Gastroesophageal sphincter (tissue), 4 donors: ENCODE measurements at regions not wholly inside any gene's neighbourhood (a gene's known extent, or its start where the extent isn't known, plus 50 kb on each side); places are given as distances from the start of the nearest gene placed in this dataset.

Experiments
- ATAC-seq: fragments of 150-250 bp; one replicate; pipeline ENCODE4 v1.9.1; 2016; ENCODE audit warnings: mild to moderate bottlenecking, moderate library complexity
- H3K27ac ChIP-seq, 4 donors: fragments of 200-600 bp; sonication (generic) in 3 of 4; 1 replicate in 3 of 4; 2 replicates in 1 of 4; pipeline ENCODE4 v1.5.1; 2016 to 2019
- H3K27me3 ChIP-seq: fragments of 200-600 bp; sonication (generic); one replicate; pipeline ENCODE4 v1.5.1; 2019
- H3K36me3 ChIP-seq, 2 donors: fragments of 200-600 bp; sonication (generic); one replicate each; pipeline ENCODE4 v1.5.1; 2019; ENCODE audit warnings: control low read depth in 1 of 2
- H3K4me1 ChIP-seq, 3 donors: fragments of 200-600 bp; sonication (generic); 1 replicate in 2 of 3; 2 replicates in 1 of 3; pipeline ENCODE4 v1.5.1; 2016 to 2019; ENCODE audit warnings: control low read depth in 2 of 3
- H3K4me3 ChIP-seq, 2 donors: fragments of 200-600 bp; sonication (generic); one replicate each; pipeline ENCODE4 v1.5.1; 2019; ENCODE audit warnings: mild to moderate bottlenecking in 1 of 2, moderate library complexity in 1 of 2
- H3K9me3 ChIP-seq, 3 donors: fragments of 200-600 bp; sonication (generic); one replicate each; pipeline ENCODE4 v1.5.1; 2017 to 2019; ENCODE audit warnings: control low read depth in 2 of 3
- CTCF ChIP-seq, 4 experiments: fragments of 200-600 bp in 2 of 4; fragments of 450-650 bp in 2 of 4; sonication (generic) in 1 of 4; IDR thresholded peaks; one replicate each; pipeline ENCODE4 v1.5.1; 2017 to 2019; ENCODE audit warnings: antibody characterized with exemption in 4 of 4, mild to moderate bottlenecking in 2 of 4, moderate library complexity in 2 of 4
- EP300 ChIP-seq: sonication (generic); formaldehyde crosslinking; IDR thresholded peaks from one replicate; pipeline ENCODE4 v1.6.1; 2017; ENCODE audit warnings: antibody characterized with exemption, mild to moderate bottlenecking
- POLR2A ChIP-seq, 2 donors: fragments of 450-650 bp; IDR thresholded peaks; one replicate each; pipeline ENCODE4 v1.6.1; 2017; ENCODE audit warnings: antibody characterized with exemption in 2 of 2, mild to moderate bottlenecking in 2 of 2, moderate library complexity in 1 of 2
- POLR2AphosphoS5 ChIP-seq: sonication (generic); formaldehyde crosslinking; IDR thresholded peaks from one replicate; pipeline ENCODE4 v1.6.1; 2017; ENCODE audit warnings: antibody characterized with exemption
- WGBS, 2 donors: methylation state at CpG; one replicate each; pipeline ENCODE4 v1.1.5; 2018; ENCODE audit warnings: low coverage in 1 of 2; 5-methylcytosine and 5-hydroxymethylcytosine counted together

DNA sequence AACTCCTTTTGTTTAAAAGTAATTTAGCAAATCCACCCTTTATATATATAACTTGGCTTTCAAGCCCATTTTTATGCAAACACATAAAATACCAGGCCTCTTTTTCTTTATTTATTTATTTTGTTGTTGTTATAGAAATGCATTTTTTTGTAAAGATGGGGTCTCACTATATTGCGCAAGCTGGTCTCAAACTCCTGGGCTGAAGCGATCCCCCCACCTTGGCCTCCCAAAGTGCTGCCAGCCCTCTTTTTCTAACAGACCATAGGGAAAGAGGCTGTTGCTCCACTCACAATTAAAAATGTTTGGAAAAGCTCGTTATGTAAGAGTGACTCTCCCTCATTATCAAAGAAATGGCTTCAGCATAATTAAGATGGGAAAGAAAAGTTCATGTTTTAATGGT is 440.9 kb downstream of the HACE1 start:
- Histone ChIP-seq H3K27me3 (no peaks in the 10 kb centered on the region), H3K4me1 (no peaks in the 10 kb centered on the region), H3K27ac (no peak overlapping the region), H3K9me3 (no peaks in the 10 kb centered on the region), H3K36me3 (no peaks in the 10 kb centered on the region), H3K4me3 (no peak overlapping the region)
- TF ChIP-seq POLR2AphosphoS5 (no peak), POLR2A (IDR thresholded peaks at IDR 0.05) (no peak), EP300 (no peak), CTCF (IDR thresholded peaks at IDR 0.05) (no peak)
- 92 to 100% methylated on average over 3 of the region's 3 CpGs for WGBS, 2 donors
- no peak for ATAC-seq

DNA sequence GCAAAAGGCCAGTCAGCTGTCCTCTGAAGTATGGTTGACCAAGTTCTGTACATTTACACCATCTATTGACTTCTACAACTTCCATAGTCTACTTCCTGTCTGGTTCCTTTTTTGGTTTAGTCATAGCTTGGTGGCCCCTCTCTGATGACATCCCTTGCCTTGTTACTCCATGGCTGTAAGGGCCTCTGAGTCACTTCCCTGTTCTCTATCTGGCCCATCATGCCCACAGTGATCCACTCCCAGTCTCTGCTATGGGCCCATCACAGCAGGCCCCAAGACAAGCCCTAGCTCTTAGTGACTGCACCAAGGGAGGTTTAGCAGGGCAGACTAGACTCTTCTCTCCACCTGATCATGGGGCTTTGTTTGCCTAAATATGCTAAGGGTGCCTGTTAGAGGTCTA is 441.6 kb downstream of the HACE1 start:
- ATAC-seq, result no peak
- H3K36me3 ChIP-seq, result no peaks in the 10 kb centered on the region
- no peaks in the 10 kb centered on the region for H3K9me3 ChIP-seq
- no peaks in the 10 kb centered on the region for H3K4me1 ChIP-seq
- no peak overlapping the region for H3K4me3 ChIP-seq
- no peak for TF ChIP-seq POLR2AphosphoS5
- no peak overlapping the region for H3K27ac ChIP-seq
- no peaks in the 10 kb centered on the region for H3K27me3 ChIP-seq

DNA sequence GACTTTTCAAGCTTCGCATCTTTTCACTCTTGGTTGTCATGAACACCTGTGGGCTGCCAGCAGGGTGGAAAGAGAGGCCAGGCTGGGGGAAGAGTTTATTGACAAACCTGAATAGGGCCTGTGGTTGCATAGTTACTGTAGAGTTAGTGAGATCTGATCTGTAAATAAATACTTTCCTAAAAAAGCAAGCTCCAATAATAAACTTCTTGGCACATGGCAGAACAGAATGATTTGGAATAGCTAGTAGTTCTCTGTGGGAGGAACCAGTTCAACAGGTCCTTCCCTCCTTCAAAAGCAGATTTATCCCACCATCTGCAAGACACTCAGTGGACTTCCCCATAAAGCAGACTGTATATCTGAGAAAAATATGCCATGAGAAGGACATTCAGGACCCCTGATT is 445.0 kb downstream of the HACE1 start:
- Histone ChIP-seq H3K27me3 (no peaks in the 10 kb centered on the region), H3K36me3 (no peaks in the 10 kb centered on the region), H3K27ac (no peak overlapping the region), H3K4me3 (no peak overlapping the region), H3K4me1 (no peaks in the 10 kb centered on the region), H3K9me3 (no peaks in the 10 kb centered on the region)
- ATAC-seq, result no peak
- no peak for TF ChIP-seq POLR2A (IDR thresholded peaks at IDR 0.05)
- TF ChIP-seq POLR2AphosphoS5, result no peak
- TF ChIP-seq CTCF (IDR thresholded peaks at IDR 0.05), result no peak
- no peak for TF ChIP-seq EP300
- 92 to 100% methylated on average over 1 of the region's 1 CpG for WGBS, 2 donors

GRCh38 chr6:104413767-104414166 is 446.0 kb downstream of the HACE1 start:
- Histone ChIP-seq H3K27ac (no peak overlapping the region), H3K36me3 (no peaks in the 10 kb centered on the region), H3K4me3 (no peak overlapping the region), H3K9me3 (no peaks in the 10 kb centered on the region), H3K27me3 (no peaks in the 10 kb centered on the region), H3K4me1 (no peaks in the 10 kb centered on the region)
- TF ChIP-seq POLR2A (IDR thresholded peaks at IDR 0.05) (no peak), POLR2AphosphoS5 (no peak), CTCF (IDR thresholded peaks at IDR 0.05) (no peak), EP300 (no peak)
- whole genome bisulfite sequencing, 2 donors, result 56 to 93% methylated on average over 3 of the region's 3 CpGs
- no peak for ATAC-seq

DNA sequence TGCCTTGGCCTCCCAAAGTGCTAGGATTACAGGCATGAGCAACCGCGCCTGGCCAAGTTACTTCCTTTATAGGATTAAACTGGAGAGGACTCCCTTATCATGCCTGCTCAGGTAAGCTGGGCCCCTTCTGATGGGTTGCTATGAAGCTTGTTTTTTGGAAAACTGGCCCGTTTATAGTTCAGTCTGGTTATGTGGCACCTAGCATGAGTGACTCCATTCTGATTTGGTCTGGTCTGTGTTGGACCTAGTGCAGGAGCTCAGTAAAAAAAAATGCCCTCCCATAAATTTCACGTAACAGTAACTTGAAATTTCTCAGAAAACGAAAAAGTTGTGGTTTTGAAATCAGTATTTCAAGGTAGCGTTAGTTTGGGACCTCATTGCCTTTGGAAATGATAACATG is 448.4 kb downstream of the HACE1 start:
- ATAC-seq, result no peak
- no peaks in the 10 kb centered on the region for H3K36me3 ChIP-seq
- H3K4me3 ChIP-seq, result no peak overlapping the region
- H3K4me1 ChIP-seq, result no peaks in the 10 kb centered on the region
- no peaks in the 10 kb centered on the region for H3K9me3 ChIP-seq
- no peaks in the 10 kb centered on the region for H3K27me3 ChIP-seq
- no peak overlapping the region for H3K27ac ChIP-seq
- TF ChIP-seq POLR2A (IDR thresholded peaks at IDR 0.05) (no peak), EP300 (no peak), POLR2AphosphoS5 (no peak), CTCF (IDR thresholded peaks at IDR 0.05) (no peak)
- WGBS, 2 donors, result 81% methylated on average over 5 to 6 of the region's 6 CpGs

DNA sequence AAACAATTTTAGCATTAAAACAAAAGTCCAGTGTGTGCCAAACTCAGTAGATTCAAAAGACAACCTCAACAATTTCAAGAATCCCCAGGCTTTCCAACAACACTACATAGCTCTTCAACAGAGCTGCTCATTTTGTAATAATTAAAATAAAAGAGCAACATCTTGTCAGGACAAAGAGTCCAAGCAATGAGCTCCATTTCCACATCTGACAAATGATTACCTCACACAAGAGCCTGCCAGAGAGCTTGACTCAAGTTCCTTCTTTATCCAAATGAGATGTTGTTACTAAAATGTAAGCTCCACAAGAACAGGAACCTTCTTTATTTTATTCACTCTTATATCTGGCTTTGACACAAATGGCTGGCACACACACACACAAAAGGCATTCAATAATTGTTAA is 449.8 kb downstream of the HACE1 start:
- ATAC-seq, result peak; percentile 77
- peak overlapping the region in 1 of 4 donors; percentile 36 for H3K27ac ChIP-seq
- H3K9me3 ChIP-seq, result no peaks in the 10 kb centered on the region
- no peak overlapping the region for H3K4me3 ChIP-seq
- no peaks in the 10 kb centered on the region for H3K4me1 ChIP-seq
- no peaks in the 10 kb centered on the region for H3K27me3 ChIP-seq
- TF ChIP-seq EP300 (no peak), POLR2A (IDR thresholded peaks at IDR 0.05) (no peak), CTCF (IDR thresholded peaks at IDR 0.05) (no peak), POLR2AphosphoS5 (no peak)
- H3K36me3 ChIP-seq, result no peaks in the 10 kb centered on the region
